GM18858 (cell line): ENCODE measurements at regions not wholly inside any gene's neighbourhood (a gene's known extent, or its start where the extent isn't known, plus 50 kb on each side); places are given as distances from the start of the nearest gene placed in this dataset.
"Not testable (repeated sequence)": the region's sequence is repeated elsewhere in the genome, so short reads cannot be mapped to it uniquely, and the experiment has no call there.

ENCODE experiments used
- ATAC-seq: cut with Tn5 transposase; IDR thresholded peaks from one replicate; pipeline ENCODE4 v1.9.1; 2021; ENCODE audit not compliant: unreplicated experiment

- no peak for ATAC-seq
These were observed 157.0 kb upstream of the CDH11 start for GRCh38 chr16:65278874-65279273.

GRCh38 chr16:65274566-65274965, 152.7 kb upstream of the CDH11 start:
- no peak for ATAC-seq

- ATAC-seq = no peak
These were observed 151.0 kb upstream of the CDH11 start for GRCh38 chr16:65272699-65273414.

GRCh38 chr16:65271996-65272395, 150.1 kb upstream of the CDH11 start:
- ATAC-seq = no peak

- no peak for ATAC-seq
These were observed 146.5 kb upstream of the CDH11 start for GRCh38 chr16:65268331-65268730.

- no peak for ATAC-seq
These were observed 142.0 kb upstream of the CDH11 start for GRCh38 chr16:65263896-65264295.

- ATAC-seq = no peak
These were observed 138.9 kb upstream of the CDH11 start for GRCh38 chr16:65260746-65261145.

GRCh38 chr16:65254144-65254543, 132.3 kb upstream of the CDH11 start:
- no peak for ATAC-seq

GRCh38 chr16:65249768-65250167, 127.9 kb upstream of the CDH11 start:
- ATAC-seq = no peak

GRCh38 chr16:65244787-65245186, 122.9 kb upstream of the CDH11 start:
- ATAC-seq = no peak

GRCh38 chr16:65235339-65236177, 113.7 kb upstream of the CDH11 start:
- ATAC-seq = no peak

GRCh38 chr16:65234721-65235320, 113.0 kb upstream of the CDH11 start:
- ATAC-seq = not testable (repeated sequence)

GRCh38 chr16:65229191-65229662, 107.4 kb upstream of the CDH11 start:
- no peak for ATAC-seq

GRCh38 chr16:65227150-65227835, 105.4 kb upstream of the CDH11 start:
- no peak for ATAC-seq

- ATAC-seq = no peak
These were observed 104.2 kb upstream of the CDH11 start for GRCh38 chr16:65226077-65226476.

GRCh38 chr16:65225488-65225887, 103.6 kb upstream of the CDH11 start:
- no peak for ATAC-seq

GRCh38 chr16:65224994-65225393, 103.1 kb upstream of the CDH11 start:
- no peak for ATAC-seq

- no peak for ATAC-seq
These were observed 102.6 kb upstream of the CDH11 start for GRCh38 chr16:65224471-65224870.

GRCh38 chr16:65223335-65223734, 101.5 kb upstream of the CDH11 start:
- ATAC-seq = no peak

- no peak for ATAC-seq
These were observed 100.7 kb upstream of the CDH11 start for GRCh38 chr16:65222536-65222935.

- no peak for ATAC-seq
These were observed 100.2 kb upstream of the CDH11 start for GRCh38 chr16:65222049-65222448.
